ELF-1 (cell line): ENCODE measurements at regions not wholly inside any gene's neighbourhood (a gene's known extent, or its start where the extent isn't known, plus 50 kb on each side); places are given as distances from the start of the nearest gene placed in this dataset.
"Not testable (repeated sequence)": the region's sequence is repeated elsewhere in the genome, so short reads cannot be mapped to it uniquely, and the experiment has no call there.

ENCODE experiments used
- DNase-seq: peaks from one replicate; pipeline ENCODE4 v3.0.0-alpha.2; 2016; ENCODE audit warnings: low read depth, low spot score

GRCh38 chr4:116668190-116668589 is 417.2 kb downstream of the TRAM1L1 start:
- no peak for DNase-seq

DNA sequence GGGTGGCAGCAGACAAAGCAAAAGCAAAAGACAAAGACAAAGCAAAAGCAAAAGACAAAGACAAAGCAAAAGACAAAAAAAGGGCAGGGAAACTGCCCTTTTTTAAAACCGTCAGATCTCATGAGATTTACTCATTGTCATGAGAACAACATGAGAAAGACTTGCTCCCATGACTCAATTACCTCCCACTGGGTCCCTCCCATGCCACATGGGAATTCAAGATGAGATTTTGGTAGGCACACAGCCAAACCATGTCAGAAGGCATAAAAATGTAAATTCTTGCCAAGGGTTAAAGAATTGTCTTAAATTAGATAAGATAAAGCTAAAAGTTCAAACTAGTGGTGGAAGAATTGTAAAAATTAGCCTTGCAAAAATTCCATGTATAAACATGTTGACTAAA is 419.7 kb downstream of the TRAM1L1 start:
- no peak for DNase-seq

DNA sequence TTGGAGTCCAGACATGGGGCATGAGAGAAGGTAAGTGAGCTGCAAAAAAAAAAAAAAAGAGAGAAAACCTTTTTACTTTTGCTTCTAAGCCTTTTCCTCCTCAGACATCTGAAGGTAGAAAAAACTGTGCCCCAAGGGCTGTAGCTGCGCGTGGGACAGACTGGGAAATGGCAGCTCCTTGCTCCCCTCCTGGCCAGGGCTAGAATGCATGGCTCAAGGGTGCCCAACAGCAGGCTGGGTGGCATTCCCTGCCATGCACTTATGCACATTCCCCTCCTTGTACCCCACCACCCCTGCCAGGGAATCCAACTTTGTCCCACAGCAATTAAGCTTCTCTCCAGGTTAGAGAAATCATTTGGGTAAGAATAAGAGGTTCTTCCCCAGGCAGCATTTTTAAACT is 421.2 kb downstream of the TRAM1L1 start:
- DNase-seq, result peak; percentile 38

DNA sequence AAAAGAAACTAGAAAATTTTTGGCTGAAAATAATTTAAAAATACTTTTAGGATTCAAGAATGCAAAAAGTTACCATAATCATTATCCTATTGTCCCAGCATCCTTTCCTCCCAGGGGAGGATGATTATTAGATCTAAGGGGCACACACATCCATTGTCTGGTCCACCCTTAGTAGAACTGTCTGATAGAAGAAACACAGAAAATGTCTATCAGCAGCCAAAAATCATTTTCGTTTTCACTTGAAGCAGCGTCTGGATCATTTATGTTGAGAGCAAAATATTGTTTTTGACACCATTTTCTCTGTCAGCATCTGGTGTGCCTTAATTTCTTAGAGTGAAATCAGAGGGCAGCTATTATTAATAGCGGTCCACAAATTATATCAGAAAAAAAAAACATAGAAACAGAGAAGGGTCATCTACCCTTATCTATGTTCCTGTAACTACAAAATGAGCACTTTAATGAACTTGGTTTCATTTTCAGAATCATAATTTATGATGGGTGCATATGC is 446.3 kb downstream of the TRAM1L1 start:
- DNase-seq, result no peak

DNA sequence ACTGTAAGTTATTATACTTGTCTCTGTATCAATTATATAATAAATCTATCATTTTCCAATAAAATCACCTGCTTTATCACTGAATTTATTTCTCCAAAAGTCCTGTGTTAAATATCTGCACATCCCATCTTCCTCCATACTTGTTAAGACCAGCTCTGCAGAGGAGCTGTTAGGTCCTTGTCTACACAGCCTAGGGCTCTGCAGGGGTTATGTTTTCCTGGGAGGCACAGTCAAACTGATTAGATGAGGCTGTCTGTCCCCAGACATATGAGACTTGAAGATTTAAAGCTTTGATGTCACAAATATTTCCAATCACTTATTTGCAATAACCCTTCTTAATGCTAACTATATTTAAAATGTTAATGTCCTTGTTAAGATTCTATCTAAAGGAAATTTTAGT is 446.8 kb downstream of the TRAM1L1 start:
- no peak for DNase-seq

- no peak for DNase-seq
These were observed 448.5 kb downstream of the TRAM1L1 start for GRCh38 chr4:116636917-116637316.

DNA sequence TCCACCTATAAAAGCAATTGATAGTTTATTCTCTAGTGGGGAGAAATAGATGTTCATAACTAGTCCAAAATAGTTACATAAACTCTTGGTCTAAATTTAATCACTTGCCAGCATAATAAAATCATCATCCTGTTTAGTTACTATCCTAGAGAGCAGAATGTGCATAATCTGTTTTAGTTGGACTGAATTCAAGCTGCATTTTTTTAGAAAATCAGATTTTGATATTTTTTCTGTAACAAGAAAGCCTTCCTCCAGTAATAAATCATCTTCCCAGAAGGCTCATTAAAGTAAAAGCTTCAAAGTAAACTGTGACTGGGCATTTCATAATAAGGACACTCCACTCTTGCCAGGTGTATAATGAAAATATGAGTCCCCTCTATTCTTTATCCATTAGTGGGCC is 453.1 kb downstream of the TRAM1L1 start:
- DNase-seq, result no peak

DNA sequence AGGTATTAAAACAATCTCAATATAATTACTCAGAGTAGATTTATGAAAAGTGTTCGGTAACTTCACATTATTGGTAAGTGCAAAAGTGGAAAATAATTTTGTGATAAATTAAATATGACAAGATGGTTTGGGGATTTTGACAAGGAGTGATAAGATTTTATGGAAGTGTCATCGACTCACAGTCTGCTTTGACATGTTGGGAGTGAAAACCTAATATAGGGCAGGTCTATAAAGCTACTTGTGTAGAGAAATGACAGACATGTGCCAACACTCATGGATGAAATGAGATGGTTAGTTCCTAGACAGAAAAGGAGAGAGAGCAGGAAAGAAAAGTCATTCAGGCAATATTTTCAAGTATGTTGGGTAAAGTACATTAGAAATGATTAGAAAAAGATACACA is 456.8 kb downstream of the TRAM1L1 start:
- DNase-seq, result no peak

DNA sequence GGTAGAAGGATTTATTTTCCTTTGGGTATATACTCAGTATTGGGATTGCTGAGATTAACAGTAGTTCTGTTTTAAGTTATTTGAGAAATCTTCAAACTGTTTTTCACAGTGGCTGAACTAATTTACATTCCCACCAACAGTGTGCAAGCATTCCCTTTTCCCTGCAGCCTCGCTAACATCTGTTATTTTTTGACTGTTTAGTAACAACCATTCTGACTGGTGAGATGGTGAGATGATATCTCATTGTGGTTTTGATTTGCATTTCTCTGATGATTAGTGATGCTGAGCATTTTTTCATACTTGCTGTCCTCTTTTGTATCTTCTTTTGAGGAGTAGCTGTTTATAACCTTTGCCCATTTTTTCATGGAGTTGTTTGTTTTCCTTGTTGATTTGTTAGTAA is 457.8 kb downstream of the TRAM1L1 start:
- no peak for DNase-seq

GRCh38 chr4:116619508-116619907 is 465.9 kb downstream of the TRAM1L1 start:
- not testable (repeated sequence) for DNase-seq

- no peak for DNase-seq
These were observed 466.7 kb downstream of the TRAM1L1 start for GRCh38 chr4:116618638-116619037.

GRCh38 chr4:116603096-116603495 is 482.3 kb downstream of the TRAM1L1 start:
- DNase-seq, result peak; percentile 6

DNA sequence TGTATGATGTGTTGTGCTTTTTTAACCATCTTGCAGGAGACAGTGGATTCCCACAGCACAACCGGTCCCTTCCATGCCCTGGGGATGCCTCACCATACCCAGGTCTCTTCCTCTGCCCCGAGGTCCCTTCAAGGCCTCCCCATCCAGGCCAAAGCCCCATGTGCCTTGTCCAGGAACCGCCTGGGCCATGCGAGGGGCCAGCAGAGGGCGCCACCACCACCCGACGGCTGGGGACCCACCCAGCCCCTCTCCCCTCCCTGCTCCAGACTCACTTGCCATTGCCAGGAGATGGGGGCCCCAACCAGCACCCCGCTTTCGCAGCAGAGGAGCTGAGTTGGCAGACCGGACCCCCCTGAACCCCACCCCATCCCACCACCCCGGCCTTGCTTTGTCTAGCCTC is 485.5 kb downstream of the TRAM1L1 start:
- DNase-seq, result peak; percentile 54

- DNase-seq, result no peak
These were observed 486.2 kb downstream of the TRAM1L1 start for GRCh38 chr4:116598980-116599789.

GRCh38 chr4:116598155-116598979 is 487.0 kb downstream of the TRAM1L1 start:
- DNase-seq, result no peak

DNA sequence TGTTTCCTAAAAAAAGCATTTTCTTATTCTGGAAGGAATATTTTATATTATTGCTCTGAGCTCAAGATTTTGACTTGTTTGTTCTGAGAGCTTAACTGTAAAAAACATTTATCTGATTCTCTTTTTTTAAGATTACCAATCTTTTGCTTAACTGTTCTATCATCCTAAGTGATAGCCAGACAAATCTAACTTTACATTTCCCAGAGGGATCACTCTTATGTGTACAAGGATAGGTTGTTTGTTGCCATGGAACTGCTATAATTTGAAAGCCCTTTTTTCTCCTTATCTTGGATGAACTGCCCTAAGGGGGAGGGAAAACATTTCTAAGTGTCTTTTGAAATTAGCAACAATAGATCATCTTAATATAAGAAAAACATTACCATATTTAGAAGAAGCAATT is 494.7 kb downstream of the TRAM1L1 start:
- no peak for DNase-seq

DNA sequence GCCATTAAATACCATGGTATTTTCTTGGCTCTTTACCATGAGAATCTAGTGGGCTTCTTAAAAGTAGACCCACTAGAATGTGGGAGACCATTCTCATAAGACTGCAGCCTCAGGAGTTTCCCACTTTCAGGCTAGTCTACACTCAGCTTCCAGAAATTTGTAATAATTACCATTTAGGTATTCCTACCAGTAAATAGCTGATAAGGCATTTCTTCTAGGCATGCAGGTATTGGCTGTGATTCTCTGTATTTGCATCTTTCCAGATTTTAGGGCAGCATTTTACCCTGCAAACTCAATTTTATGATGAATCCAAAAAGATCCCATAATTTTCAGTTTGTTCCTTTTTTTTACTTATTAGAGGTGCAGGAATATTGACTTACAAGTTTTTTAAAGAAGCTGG is 496.6 kb downstream of the TRAM1L1 start:
- no peak for DNase-seq

- DNase-seq, result no peak
These were observed 500.1 kb downstream of the TRAM1L1 start for GRCh38 chr4:116585246-116585645.

DNA sequence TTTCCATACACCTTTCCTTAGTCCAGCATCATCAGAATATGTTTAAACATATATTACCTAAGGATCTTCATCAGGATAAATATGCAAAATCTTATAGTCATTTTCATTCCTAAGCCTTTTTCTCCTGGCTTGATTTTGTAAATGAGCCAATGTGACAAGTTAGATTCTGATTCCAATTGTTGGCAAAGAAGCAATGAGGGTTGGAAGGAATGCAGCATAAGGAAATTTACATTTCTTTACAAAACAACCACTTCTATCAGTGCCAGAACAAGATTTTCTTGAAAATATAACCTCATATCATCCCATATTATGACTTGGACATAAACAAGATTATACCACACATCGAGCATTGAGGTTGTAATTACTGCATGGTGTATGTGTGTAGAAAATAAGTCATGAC is 508.1 kb downstream of the TRAM1L1 start:
- DNase-seq, result no peak

DNA sequence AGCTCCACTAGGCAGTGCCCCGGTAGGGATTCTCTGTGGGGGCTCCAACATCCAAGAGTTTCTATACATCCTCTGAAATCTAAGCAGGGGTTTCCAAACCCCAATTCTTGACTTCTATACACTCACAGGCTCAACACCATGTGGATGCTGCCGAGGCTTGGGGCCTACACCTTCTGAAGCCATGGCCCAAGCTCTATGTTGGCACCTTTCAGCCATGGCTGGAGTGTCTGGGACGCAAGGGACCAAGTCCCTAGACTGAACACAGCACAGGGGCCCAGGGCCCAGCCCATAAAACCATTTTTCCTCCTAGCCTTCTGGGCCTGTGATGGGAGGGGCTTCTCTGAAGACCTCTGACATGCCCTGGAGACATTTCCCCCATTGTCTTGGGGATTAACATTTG is 511.8 kb downstream of the TRAM1L1 start:
- no peak for DNase-seq

- DNase-seq, result no peak
These were observed 523.6 kb downstream of the TRAM1L1 start for GRCh38 chr4:116561768-116562167.

GRCh38 chr4:116551806-116552205 is 533.6 kb downstream of the TRAM1L1 start:
- no peak for DNase-seq

- DNase-seq, result no peak
These were observed 537.7 kb downstream of the TRAM1L1 start for GRCh38 chr4:116547632-116548031.
